Osteoblast (primary cell): ENCODE measurements at regions not wholly inside any gene's neighbourhood (a gene's known extent, or its start where the extent isn't known, plus 50 kb on each side); places are given as distances from the start of the nearest gene placed in this dataset.

ENCODE experiments used
- DNase-seq: peaks from one replicate; pipeline ENCODE4 v3.0.0; 2011; ENCODE audit warnings: low spot score, mixed read lengths; ENCODE audit not compliant: insufficient read length; ENCODE audit errors: missing footprints
- H2AFZ ChIP-seq: 2 replicates; pipeline ENCODE4 v1.6.0; 2011; ENCODE audit warnings: mild to moderate bottlenecking, low read length
- H3K27ac ChIP-seq: 2 replicates; pipeline ENCODE4 v1.5.1; 2011; ENCODE audit warnings: mild to moderate bottlenecking, low read depth, low read length, moderate library complexity
- H3K27me3 ChIP-seq: 2 replicates; pipeline ENCODE4 v1.6.0; 2012; ENCODE audit warnings: mild to moderate bottlenecking, control low read depth, inconsistent platforms, low read length, moderate library complexity; ENCODE audit not compliant: insufficient read depth
- H3K36me3 ChIP-seq: 2 replicates; pipeline ENCODE4 v1.5.1; 2011; ENCODE audit warnings: mild to moderate bottlenecking, low read length, control low read depth, moderate library complexity; ENCODE audit not compliant: insufficient read depth
- H3K4me1 ChIP-seq: 2 replicates; pipeline ENCODE4 v1.5.1; 2011; ENCODE audit warnings: mild to moderate bottlenecking, low read length, control low read depth, moderate library complexity; ENCODE audit not compliant: insufficient read depth
- H3K4me2 ChIP-seq: 2 replicates; pipeline ENCODE4 v1.6.0; 2011; ENCODE audit warnings: mild to moderate bottlenecking, low read length; ENCODE audit not compliant: insufficient read depth
- H3K4me3 ChIP-seq: fragments of 200-600 bp; sonication (generic); 3 replicates; pipeline ENCODE4 v1.5.1; 2012; ENCODE audit warnings: mild to moderate bottlenecking, low read length, inconsistent platforms; ENCODE audit not compliant: insufficient read depth
- H3K79me2 ChIP-seq: 2 replicates; pipeline ENCODE4 v1.6.0; 2012; ENCODE audit warnings: mild to moderate bottlenecking, low read length, control low read depth, inconsistent platforms; ENCODE audit not compliant: insufficient read depth
- H3K9me3 ChIP-seq: 2 replicates; pipeline ENCODE4 v1.5.1; 2011; ENCODE audit warnings: low read depth, low read length, control low read depth
- H4K20me1 ChIP-seq: 2 replicates; pipeline ENCODE4 v1.6.0; 2012; ENCODE audit warnings: mild to moderate bottlenecking, low read length, control low read depth; ENCODE audit not compliant: insufficient read depth
- TF ChIP-seq, protein P1 (sequence below): IDR thresholded peaks from 2 replicates; pipeline ENCODE4 v1.5.1; 2011; ENCODE audit warnings: mild to moderate bottlenecking, low read depth, low read length, moderate library complexity; ENCODE audit errors: extremely low read depth

DNA sequence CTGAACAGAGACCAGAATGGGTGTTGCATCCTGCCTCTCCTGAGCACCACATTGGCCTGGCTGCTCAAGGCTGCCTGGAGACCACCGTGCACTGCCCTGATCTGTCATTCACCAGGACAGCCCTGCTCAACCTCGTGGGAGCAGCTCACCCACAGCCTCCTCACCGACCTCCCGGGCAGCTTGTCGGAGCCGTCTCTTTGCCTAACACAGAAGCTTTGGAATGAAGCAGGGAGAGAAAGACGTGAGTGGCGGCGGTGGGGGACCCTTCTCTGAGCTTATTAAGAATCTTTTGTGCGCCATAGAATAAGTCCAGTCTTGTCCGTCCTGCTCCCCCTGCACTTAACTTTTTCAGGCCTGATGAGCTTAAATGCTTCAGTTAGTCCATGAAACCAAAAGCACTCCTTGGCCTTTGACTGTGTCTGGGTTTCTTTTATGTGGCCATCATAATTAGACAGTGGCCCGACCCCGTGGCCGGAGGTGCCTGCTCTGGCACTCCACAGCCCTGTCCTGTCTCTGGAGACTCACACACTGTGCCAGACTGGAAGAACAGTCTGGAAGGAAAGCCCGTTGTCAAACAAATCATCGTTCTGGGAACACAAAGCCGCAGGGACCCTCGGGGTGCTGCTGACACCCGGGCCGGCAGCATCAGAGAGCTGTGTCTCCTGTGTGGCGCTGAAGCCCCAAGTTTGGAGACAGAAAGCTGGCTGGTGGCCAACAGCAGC is 192.8 kb downstream of the BCOR start:
- H3K79me2 ChIP-seq: no peaks in the 10 kb centered on the region
- DNase-seq: no peak
- TF ChIP-seq, protein P1, sequence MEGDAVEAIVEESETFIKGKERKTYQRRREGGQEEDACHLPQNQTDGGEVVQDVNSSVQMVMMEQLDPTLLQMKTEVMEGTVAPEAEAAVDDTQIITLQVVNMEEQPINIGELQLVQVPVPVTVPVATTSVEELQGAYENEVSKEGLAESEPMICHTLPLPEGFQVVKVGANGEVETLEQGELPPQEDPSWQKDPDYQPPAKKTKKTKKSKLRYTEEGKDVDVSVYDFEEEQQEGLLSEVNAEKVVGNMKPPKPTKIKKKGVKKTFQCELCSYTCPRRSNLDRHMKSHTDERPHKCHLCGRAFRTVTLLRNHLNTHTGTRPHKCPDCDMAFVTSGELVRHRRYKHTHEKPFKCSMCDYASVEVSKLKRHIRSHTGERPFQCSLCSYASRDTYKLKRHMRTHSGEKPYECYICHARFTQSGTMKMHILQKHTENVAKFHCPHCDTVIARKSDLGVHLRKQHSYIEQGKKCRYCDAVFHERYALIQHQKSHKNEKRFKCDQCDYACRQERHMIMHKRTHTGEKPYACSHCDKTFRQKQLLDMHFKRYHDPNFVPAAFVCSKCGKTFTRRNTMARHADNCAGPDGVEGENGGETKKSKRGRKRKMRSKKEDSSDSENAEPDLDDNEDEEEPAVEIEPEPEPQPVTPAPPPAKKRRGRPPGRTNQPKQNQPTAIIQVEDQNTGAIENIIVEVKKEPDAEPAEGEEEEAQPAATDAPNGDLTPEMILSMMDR: no peak
- no peaks in the 10 kb centered on the region for H3K36me3 ChIP-seq
- no peak overlapping the region for H3K4me2 ChIP-seq
- H3K4me1 ChIP-seq: peaks cover 53% of the 10 kb centered on the region
- peaks cover 8% of the 10 kb centered on the region for H3K27me3 ChIP-seq
- peak overlapping the region; percentile 89 for H3K27ac ChIP-seq
- H3K9me3 ChIP-seq: no peaks in the 10 kb centered on the region
- no peak overlapping the region for H2AFZ ChIP-seq
- H4K20me1 ChIP-seq: no peaks in the 10 kb centered on the region
- H3K4me3 ChIP-seq: no peak overlapping the region

DNA sequence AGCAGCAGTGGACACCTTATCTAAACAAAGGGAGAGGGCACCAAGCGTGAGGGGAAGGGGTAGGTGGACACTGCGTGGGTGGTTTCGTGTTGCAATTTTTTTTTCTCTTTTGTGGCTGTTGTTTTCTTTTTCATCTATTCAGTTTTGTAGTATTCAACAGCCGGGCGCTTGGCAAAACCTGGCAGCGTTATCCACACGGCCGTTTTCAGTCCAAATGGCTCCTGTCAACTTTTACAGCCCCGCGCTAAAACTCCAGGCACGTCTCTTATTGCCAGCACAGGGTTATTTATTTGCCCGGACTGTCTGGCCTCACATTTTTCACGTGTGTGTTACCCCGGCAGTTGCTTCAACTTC is 192.2 kb downstream of the BCOR start:
- Histone ChIP-seq H3K36me3 (no peaks in the 10 kb centered on the region), H4K20me1 (no peaks in the 10 kb centered on the region), H3K4me1 (peaks cover 47% of the 10 kb centered on the region), H3K79me2 (no peaks in the 10 kb centered on the region), H3K4me2 (no peak overlapping the region), H2AFZ (no peak overlapping the region), H3K27ac (peak overlapping the region; percentile 4), H3K27me3 (peaks cover 8% of the 10 kb centered on the region), H3K4me3 (no peak overlapping the region), H3K9me3 (no peaks in the 10 kb centered on the region)
- TF ChIP-seq, protein P1: no peak
- DNase-seq: no peak

DNA sequence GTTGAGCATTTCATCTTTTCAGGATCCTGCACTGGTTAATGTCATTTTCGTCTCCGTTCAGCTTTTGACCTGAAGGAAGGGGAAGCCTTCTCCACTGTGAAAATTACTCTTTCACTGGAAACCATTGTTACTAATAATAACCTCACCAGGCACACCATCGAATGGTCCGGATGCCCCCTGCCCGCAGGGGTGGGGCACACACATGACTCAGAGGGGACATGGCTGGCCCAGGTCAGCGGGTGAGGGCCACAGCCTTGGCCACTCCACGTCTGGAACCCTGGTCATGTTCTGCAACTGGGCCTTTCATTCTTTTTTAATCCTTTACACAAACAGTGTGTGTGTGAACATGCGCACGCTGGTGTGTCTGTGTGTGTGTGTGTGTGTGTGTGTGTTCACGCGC is 191.8 kb downstream of the BCOR start:
- Histone ChIP-seq H4K20me1 (no peaks in the 10 kb centered on the region), H3K4me3 (no peak overlapping the region), H3K9me3 (no peaks in the 10 kb centered on the region), H3K4me2 (no peak overlapping the region), H3K27ac (no peak overlapping the region), H3K36me3 (no peaks in the 10 kb centered on the region), H3K27me3 (peaks cover 8% of the 10 kb centered on the region), H3K79me2 (no peaks in the 10 kb centered on the region), H2AFZ (no peak overlapping the region), H3K4me1 (peaks cover 44% of the 10 kb centered on the region)
- no peak for DNase-seq
- TF ChIP-seq, protein P1: no peak

DNA sequence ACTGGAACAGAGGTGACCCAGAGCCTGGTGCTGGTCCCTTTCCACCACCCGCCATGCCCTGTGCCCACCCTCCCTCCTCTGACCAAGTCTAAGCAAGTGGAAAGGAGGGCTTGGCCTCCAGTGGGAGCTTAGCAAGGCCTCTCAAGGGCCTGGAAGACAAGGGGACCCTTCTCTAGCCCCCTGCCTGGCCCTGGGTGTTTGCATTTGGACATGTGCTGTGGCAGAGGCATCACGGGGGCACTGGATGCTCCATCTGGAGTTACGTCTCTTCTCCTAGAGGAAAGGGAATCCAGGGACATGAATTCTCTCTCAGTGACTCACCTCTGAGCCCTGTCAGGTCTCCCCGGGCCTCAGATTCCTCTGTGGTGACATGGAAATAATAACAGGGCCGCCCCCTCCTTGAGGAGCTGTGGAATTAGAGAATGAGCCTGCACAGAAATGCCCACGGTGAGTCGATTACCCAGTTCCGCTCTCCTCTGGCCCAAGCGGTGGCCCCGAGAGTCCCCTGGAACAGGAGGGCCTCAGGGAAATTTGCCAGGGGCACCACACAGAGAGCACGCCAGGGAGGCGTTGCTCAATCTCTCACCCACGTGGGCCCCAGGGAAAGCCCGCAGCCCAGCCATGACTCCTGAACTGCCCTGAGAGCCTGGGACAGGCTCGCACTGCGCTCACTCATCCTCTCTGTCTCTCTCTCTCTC is 189.6 kb downstream of the BCOR start:
- DNase-seq: peak; percentile 95
- TF ChIP-seq, protein P1: no peak
- no peak overlapping the region for H3K4me3 ChIP-seq
- H4K20me1 ChIP-seq: no peaks in the 10 kb centered on the region
- no peaks in the 10 kb centered on the region for H3K79me2 ChIP-seq
- peaks cover 37% of the 10 kb centered on the region for H3K4me1 ChIP-seq
- peaks cover 4% of the 10 kb centered on the region for H3K27me3 ChIP-seq
- no peaks in the 10 kb centered on the region for H3K36me3 ChIP-seq
- peak overlapping the region; percentile 35 for H3K4me2 ChIP-seq
- H2AFZ ChIP-seq: no peak overlapping the region
- no peaks in the 10 kb centered on the region for H3K9me3 ChIP-seq
- peak overlapping the region; percentile 75 for H3K27ac ChIP-seq
